GM12878 (cell line): ENCODE measurements at regions not wholly inside any gene's neighbourhood (a gene's known extent, or its start where the extent isn't known, plus 50 kb on each side); places are given as distances from the start of the nearest gene placed in this dataset.

Experiments
- CTCF ChIP-seq, 3 experiments: IDR thresholded peaks in 2 of 3; conservative IDR thresholded peaks in 1 of 3; 2 replicates each; pipeline ENCODE4 v1.5.1; 2011; ENCODE audit warnings: low read depth in 3 of 3, low read length in 3 of 3, mild to moderate bottlenecking in 3 of 3, control low read depth in 2 of 3, moderate library complexity in 2 of 3, inconsistent platforms in 1 of 3, mixed read lengths in 1 of 3; ENCODE audit not compliant: control insufficient read depth in 2 of 3, insufficient read depth in 1 of 3; ENCODE audit errors: extremely low read depth in 1 of 3
- EGR1 ChIP-seq, 2 experiments: IDR thresholded peaks; 1 replicate in 1 of 2; 2 replicates in 1 of 2; pipeline ENCODE4 v1.6.1; 2011 to 2012; ENCODE audit warnings: low read depth in 2 of 2, low read length in 2 of 2, borderline replicate concordance in 1 of 2, mild to moderate bottlenecking in 1 of 2, moderate library complexity in 1 of 2
- MTA3 ChIP-seq: IDR thresholded peaks from 2 replicates; pipeline ENCODE4 v1.6.1; 2012; ENCODE audit warnings: low read length, inconsistent platforms, borderline replicate concordance
- MXI1 ChIP-seq: fragments of 150-350 bp; IDR thresholded peaks from 2 replicates; pipeline ENCODE4 v1.6.1; 2011; ENCODE audit warnings: low read depth, mild to moderate bottlenecking, inconsistent platforms, low read length, improper control_type of control experiment
- ZBTB33 ChIP-seq: fragments of 450-650 bp; IDR thresholded peaks from 2 replicates; pipeline ENCODE4 v1.6.1; 2017; ENCODE audit warnings: mild to moderate bottlenecking
- ZSCAN29 ChIP-seq: fragments of 450-650 bp; IDR thresholded peaks from 2 replicates; pipeline ENCODE4 v1.6.1; 2017; ENCODE audit warnings: mild to moderate bottlenecking, moderate library complexity

GRCh38 chr14:104428860-104429259 is 150.7 kb upstream of the C14orf180 start:
- no peak for TF ChIP-seq CTCF (IDR thresholded peaks at IDR 0.05 in 2 of 3, conservative IDR thresholded peaks at IDR 0.05 in 1 of 3; ENCODE audit: control insufficient read depth in 2 of 3, extremely low read depth in 1 of 3, insufficient read depth in 1 of 3, low read depth in 3 of 3, low read length in 3 of 3)
- TF ChIP-seq EGR1 (IDR thresholded peaks at IDR 0.05; ENCODE audit: borderline replicate concordance in 1 of 2, low read depth in 2 of 2, low read length in 2 of 2), result no peak
- TF ChIP-seq MTA3, result no peak
- no peak for TF ChIP-seq ZSCAN29
- no peak for TF ChIP-seq ZBTB33
- TF ChIP-seq MXI1, result no peak
